H1 (cell line): ENCODE measurements at regions not wholly inside any gene's neighbourhood (a gene's known extent, or its start where the extent isn't known, plus 50 kb on each side); places are given as distances from the start of the nearest gene placed in this dataset.
A peak's percentile ranks its signal among the peaks of the same experiment; 100 is the strongest.

Source experiments
- ATF3 ChIP-seq: IDR thresholded peaks from 2 replicates; pipeline ENCODE4 v1.6.1; 2011; ENCODE audit warnings: low read depth, mild to moderate bottlenecking, low read length; ENCODE audit not compliant: insufficient read depth
- CEBPB ChIP-seq: IDR thresholded peaks from 2 replicates; pipeline ENCODE4 v1.6.1; 2012; ENCODE audit warnings: low read depth, low read length
- FOSL1 ChIP-seq: IDR thresholded peaks from 2 replicates; pipeline ENCODE4 v1.6.1; 2011; ENCODE audit warnings: mild to moderate bottlenecking, low read depth, low read length, moderate library complexity; ENCODE audit not compliant: insufficient read depth

DNA sequence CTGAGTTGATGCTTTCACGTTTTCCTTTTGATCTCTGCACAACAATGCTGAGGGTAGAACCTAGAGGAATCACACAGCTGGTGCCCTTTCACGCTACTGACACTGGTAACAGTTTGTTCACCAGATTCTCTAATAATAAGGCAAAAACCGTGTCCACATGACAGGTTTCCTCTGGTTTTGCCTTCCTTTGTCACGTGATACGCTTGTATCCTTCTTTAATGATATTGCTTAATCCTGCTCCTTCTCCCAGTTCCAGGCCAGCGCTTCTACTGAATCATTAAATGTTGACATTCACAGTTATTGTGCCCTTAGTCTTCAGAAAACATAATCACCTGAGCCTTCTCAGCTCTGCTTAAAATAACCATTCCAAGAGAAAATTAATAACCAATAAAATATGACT, 978.2 kb upstream of the NCAM2 start (continued):
- TF ChIP-seq ATF3 (no peak), CEBPB (peak; percentile 61; the same call in 1 of the 2 replicates), FOSL1 (no peak)
